ENCODE measurements at regions not wholly inside any gene's neighbourhood (a gene's known extent, or its start where the extent isn't known, plus 50 kb on each side); places are given as distances from the start of the nearest gene placed in this dataset.

DNA sequence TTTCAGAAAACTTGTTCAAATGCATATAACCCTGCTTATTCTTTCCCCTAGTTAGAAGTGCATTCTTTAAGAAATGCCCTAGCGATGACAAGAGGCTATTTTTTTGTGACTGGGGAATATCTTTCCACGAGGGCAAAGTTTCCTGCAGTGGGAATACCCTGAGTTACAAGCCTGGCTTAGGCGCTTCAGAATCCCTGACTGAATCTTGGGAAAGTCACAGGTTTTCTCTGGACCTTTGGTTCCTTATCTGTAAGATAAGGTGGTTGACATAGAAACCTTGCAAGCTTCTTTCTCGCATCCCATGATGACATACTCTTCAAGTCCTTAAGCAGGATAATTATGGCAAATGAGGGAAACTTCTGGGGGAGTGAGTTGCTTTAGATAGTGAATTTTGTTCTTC, 80.5 kb upstream of the FZD8 start:
- TF ChIP-seq CTCF (IDR thresholded peaks at IDR 0.05 in 2 of 3, conservative IDR thresholded peaks at IDR 0.05 in 1 of 3; ENCODE audit: borderline replicate concordance in 1 of 3, insufficient read depth in 1 of 3, low read depth in 2 of 3, low read length in 2 of 3) = no peak
- no peak for TF ChIP-seq POLR2A (IDR thresholded peaks at IDR 0.05; ENCODE audit: borderline replicate concordance, extremely low read depth, insufficient read depth, insufficient read length)
- TF ChIP-seq CEBPB (IDR thresholded peaks at IDR 0.05; ENCODE audit: low read depth) = no peak
- TF ChIP-seq, protein P1, sequence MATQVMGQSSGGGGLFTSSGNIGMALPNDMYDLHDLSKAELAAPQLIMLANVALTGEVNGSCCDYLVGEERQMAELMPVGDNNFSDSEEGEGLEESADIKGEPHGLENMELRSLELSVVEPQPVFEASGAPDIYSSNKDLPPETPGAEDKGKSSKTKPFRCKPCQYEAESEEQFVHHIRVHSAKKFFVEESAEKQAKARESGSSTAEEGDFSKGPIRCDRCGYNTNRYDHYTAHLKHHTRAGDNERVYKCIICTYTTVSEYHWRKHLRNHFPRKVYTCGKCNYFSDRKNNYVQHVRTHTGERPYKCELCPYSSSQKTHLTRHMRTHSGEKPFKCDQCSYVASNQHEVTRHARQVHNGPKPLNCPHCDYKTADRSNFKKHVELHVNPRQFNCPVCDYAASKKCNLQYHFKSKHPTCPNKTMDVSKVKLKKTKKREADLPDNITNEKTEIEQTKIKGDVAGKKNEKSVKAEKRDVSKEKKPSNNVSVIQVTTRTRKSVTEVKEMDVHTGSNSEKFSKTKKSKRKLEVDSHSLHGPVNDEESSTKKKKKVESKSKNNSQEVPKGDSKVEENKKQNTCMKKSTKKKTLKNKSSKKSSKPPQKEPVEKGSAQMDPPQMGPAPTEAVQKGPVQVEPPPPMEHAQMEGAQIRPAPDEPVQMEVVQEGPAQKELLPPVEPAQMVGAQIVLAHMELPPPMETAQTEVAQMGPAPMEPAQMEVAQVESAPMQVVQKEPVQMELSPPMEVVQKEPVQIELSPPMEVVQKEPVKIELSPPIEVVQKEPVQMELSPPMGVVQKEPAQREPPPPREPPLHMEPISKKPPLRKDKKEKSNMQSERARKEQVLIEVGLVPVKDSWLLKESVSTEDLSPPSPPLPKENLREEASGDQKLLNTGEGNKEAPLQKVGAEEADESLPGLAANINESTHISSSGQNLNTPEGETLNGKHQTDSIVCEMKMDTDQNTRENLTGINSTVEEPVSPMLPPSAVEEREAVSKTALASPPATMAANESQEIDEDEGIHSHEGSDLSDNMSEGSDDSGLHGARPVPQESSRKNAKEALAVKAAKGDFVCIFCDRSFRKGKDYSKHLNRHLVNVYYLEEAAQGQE (IDR thresholded peaks at IDR 0.05; ENCODE audit: low read depth) = no peak
- no peak for TF ChIP-seq ZFX (IDR thresholded peaks at IDR 0.05)
- TF ChIP-seq RAD21 (IDR thresholded peaks at IDR 0.05; ENCODE audit: low read depth) = no peak
- no peak for TF ChIP-seq JUND (IDR thresholded peaks at IDR 0.05)
